DND-41 (cell line): ENCODE measurements at regions not wholly inside any gene's neighbourhood (a gene's known extent, or its start where the extent isn't known, plus 50 kb on each side); places are given as distances from the start of the nearest gene placed in this dataset.

Experiments
- EZH2 ChIP-seq: IDR thresholded peaks from 3 replicates; pipeline ENCODE4 v1.6.1; 2012; ENCODE audit warnings: borderline replicate concordance, low read depth, mild to moderate bottlenecking, moderate library complexity, low read length, inconsistent platforms; ENCODE audit not compliant: severe bottlenecking
- TF ChIP-seq, protein P1 (sequence below): IDR thresholded peaks from 2 replicates; pipeline ENCODE4 v1.5.1; 2012; ENCODE audit warnings: borderline replicate concordance, low read length, moderate library complexity, mild to moderate bottlenecking; ENCODE audit not compliant: poor library complexity, severe bottlenecking; ENCODE audit errors: extremely low read depth

DNA sequence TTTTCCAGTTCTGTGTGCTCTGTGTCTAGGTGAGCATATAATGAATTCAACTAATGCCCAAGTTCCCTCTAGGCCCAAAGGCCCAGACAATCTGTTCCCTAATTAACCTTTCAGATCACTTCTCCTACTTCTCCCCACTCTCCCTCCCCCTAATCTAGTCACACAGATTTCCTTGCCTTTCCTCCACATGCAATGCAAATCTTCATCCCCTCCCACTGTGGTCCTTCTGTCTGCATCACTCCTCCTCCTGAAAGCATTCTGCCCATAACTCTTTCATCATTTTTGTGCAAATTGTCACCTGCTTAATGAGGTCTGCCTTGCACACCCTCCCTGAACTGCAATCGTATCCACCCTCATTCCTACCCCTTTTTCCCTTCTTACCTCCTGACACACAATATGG lies 346.6 kb downstream of the FBXO8 start:
- TF ChIP-seq, protein P1, sequence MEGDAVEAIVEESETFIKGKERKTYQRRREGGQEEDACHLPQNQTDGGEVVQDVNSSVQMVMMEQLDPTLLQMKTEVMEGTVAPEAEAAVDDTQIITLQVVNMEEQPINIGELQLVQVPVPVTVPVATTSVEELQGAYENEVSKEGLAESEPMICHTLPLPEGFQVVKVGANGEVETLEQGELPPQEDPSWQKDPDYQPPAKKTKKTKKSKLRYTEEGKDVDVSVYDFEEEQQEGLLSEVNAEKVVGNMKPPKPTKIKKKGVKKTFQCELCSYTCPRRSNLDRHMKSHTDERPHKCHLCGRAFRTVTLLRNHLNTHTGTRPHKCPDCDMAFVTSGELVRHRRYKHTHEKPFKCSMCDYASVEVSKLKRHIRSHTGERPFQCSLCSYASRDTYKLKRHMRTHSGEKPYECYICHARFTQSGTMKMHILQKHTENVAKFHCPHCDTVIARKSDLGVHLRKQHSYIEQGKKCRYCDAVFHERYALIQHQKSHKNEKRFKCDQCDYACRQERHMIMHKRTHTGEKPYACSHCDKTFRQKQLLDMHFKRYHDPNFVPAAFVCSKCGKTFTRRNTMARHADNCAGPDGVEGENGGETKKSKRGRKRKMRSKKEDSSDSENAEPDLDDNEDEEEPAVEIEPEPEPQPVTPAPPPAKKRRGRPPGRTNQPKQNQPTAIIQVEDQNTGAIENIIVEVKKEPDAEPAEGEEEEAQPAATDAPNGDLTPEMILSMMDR: no peak
- no peak for TF ChIP-seq EZH2
